ENCODE measurements at regions not wholly inside any gene's neighbourhood (a gene's known extent, or its start where the extent isn't known, plus 50 kb on each side); places are given as distances from the start of the nearest gene placed in this dataset.

GRCh38 chr2:237180987-237181386 is 95.3 kb downstream of the COPS8 start:
- no peaks in the 10 kb centered on the region for H3K36me3 Mint-ChIP-seq
- no peak overlapping the region for H3K27ac Mint-ChIP-seq
- no peaks in the 10 kb centered on the region for H3K4me1 Mint-ChIP-seq (ENCODE audit: unreplicated experiment)
- DNase-seq (ENCODE audit: extremely low spot score, unreplicated experiment): no peak
- H3K4me3 Mint-ChIP-seq: no peak overlapping the region
- H3K27me3 Mint-ChIP-seq: peaks cover 13% of the 10 kb centered on the region
- no peaks in the 10 kb centered on the region for H3K9me3 Mint-ChIP-seq
- no peak for TF ChIP-seq CTCF (conservative IDR thresholded peaks at IDR 0.05)

GRCh38 chr2:237181844-237182243 is 96.2 kb downstream of the COPS8 start:
- Mint-ChIP-seq H3K4me3 (no peak overlapping the region), H3K27ac (no peak overlapping the region), H3K4me1 (ENCODE audit: unreplicated experiment) (no peaks in the 10 kb centered on the region), H3K9me3 (no peaks in the 10 kb centered on the region), H3K36me3 (no peaks in the 10 kb centered on the region), H3K27me3 (peaks cover 17% of the 10 kb centered on the region)
- no peak for TF ChIP-seq CTCF (conservative IDR thresholded peaks at IDR 0.05)
- DNase-seq (ENCODE audit: extremely low spot score, unreplicated experiment): no peak

- H3K4me3 Mint-ChIP-seq: no peak overlapping the region
- H3K27me3 Mint-ChIP-seq: peaks cover 17% of the 10 kb centered on the region
- no peaks in the 10 kb centered on the region for H3K36me3 Mint-ChIP-seq
- TF ChIP-seq CTCF (conservative IDR thresholded peaks at IDR 0.05): no peak
- no peaks in the 10 kb centered on the region for H3K9me3 Mint-ChIP-seq
- H3K27ac Mint-ChIP-seq: no peak overlapping the region
- DNase-seq (ENCODE audit: extremely low spot score, unreplicated experiment): no peak
- H3K4me1 Mint-ChIP-seq (ENCODE audit: unreplicated experiment): no peaks in the 10 kb centered on the region
These were observed 96.9 kb downstream of the COPS8 start for GRCh38 chr2:237182422-237183123.

GRCh38 chr2:237184192-237184918 is 98.7 kb downstream of the COPS8 start:
- H3K4me1 Mint-ChIP-seq (ENCODE audit: unreplicated experiment): no peaks in the 10 kb centered on the region
- DNase-seq (ENCODE audit: extremely low spot score, unreplicated experiment): no peak
- peaks cover 16% of the 10 kb centered on the region for H3K27me3 Mint-ChIP-seq
- no peaks in the 10 kb centered on the region for H3K9me3 Mint-ChIP-seq
- no peaks in the 10 kb centered on the region for H3K36me3 Mint-ChIP-seq
- TF ChIP-seq CTCF (conservative IDR thresholded peaks at IDR 0.05): no peak
- H3K4me3 Mint-ChIP-seq: no peak overlapping the region
- H3K27ac Mint-ChIP-seq: no peak overlapping the region

GRCh38 chr2:237184919-237185552 is 99.3 kb downstream of the COPS8 start:
- H3K4me3 Mint-ChIP-seq: no peak overlapping the region
- no peak overlapping the region for H3K27ac Mint-ChIP-seq
- no peak for DNase-seq (ENCODE audit: extremely low spot score, unreplicated experiment)
- H3K36me3 Mint-ChIP-seq: no peaks in the 10 kb centered on the region
- TF ChIP-seq CTCF (conservative IDR thresholded peaks at IDR 0.05): no peak
- peaks cover 14% of the 10 kb centered on the region for H3K27me3 Mint-ChIP-seq
- no peaks in the 10 kb centered on the region for H3K4me1 Mint-ChIP-seq (ENCODE audit: unreplicated experiment)
- H3K9me3 Mint-ChIP-seq: no peaks in the 10 kb centered on the region
